ENCODE measurements at regions not wholly inside any gene's neighbourhood (a gene's known extent, or its start where the extent isn't known, plus 50 kb on each side); places are given as distances from the start of the nearest gene placed in this dataset.

DNA sequence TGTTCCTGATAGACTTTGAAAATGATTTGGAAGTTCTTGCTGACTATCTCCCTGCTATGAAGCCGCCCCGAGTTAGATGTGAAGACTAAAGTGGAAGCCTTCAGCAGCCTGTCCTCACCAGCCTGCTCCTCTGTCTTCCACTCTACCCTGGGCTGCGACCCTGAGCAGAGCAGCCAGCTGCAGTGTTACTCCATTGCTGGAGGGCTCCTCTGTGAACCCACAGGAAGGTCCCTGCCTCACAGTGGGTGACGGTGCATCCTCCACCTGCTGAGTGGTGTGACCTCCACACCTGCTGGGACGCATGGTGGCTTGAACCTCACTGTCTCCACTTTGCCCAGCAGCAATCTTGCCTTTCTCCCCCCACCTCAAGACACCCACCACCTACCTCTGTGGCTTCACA lies 116.4 kb downstream of the IRS2 start:
- Histone ChIP-seq H3K4me1 (peaks cover 0 to 19% (median 0%) of the 10 kb centered on the region in 4 donors), H3K36me3 (no peaks in the 10 kb centered on the region), H3K9me3 (no peaks in the 10 kb centered on the region), H3K4me3 (no peak overlapping the region), H3K27ac (no peak overlapping the region), H3K27me3 (no peaks in the 10 kb centered on the region)
- intact Hi-C loops (cut with DNase I; ENCODE audit: low total_unique reads): no loop called here
- TF ChIP-seq, protein P1, sequence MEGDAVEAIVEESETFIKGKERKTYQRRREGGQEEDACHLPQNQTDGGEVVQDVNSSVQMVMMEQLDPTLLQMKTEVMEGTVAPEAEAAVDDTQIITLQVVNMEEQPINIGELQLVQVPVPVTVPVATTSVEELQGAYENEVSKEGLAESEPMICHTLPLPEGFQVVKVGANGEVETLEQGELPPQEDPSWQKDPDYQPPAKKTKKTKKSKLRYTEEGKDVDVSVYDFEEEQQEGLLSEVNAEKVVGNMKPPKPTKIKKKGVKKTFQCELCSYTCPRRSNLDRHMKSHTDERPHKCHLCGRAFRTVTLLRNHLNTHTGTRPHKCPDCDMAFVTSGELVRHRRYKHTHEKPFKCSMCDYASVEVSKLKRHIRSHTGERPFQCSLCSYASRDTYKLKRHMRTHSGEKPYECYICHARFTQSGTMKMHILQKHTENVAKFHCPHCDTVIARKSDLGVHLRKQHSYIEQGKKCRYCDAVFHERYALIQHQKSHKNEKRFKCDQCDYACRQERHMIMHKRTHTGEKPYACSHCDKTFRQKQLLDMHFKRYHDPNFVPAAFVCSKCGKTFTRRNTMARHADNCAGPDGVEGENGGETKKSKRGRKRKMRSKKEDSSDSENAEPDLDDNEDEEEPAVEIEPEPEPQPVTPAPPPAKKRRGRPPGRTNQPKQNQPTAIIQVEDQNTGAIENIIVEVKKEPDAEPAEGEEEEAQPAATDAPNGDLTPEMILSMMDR (IDR thresholded peaks at IDR 0.05): no peak
- DNase-seq: no peak

DNA sequence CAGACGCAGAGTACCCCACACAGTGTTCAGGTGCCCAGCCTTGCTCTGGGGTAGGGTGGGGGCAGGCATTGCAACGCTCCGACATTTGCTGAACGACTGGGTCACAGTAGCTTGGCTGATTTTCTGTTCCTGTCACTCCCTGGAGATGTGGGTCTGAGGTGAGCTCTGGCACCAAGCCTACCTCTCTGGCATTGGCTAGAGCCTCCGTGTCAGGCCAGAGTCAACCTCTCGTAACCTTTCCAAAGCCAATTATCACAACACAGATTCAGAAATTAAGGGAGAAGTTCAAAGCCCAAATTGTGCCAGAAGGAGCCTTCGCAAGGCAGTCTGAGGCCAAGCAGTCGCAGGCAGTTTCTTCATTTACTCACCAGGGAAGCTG lies 117.2 kb downstream of the IRS2 start:
- DNase-seq: no peak
- no peaks in the 10 kb centered on the region for H3K9me3 ChIP-seq
- H3K4me1 ChIP-seq: peaks cover 0 to 19% (median 0%) of the 10 kb centered on the region in 4 donors
- TF ChIP-seq, protein P1 (IDR thresholded peaks at IDR 0.05): no peak
- no peaks in the 10 kb centered on the region for H3K36me3 ChIP-seq
- intact Hi-C loops (cut with DNase I; ENCODE audit: low total_unique reads): no loop called here
- no peaks in the 10 kb centered on the region for H3K27me3 ChIP-seq
- H3K4me3 ChIP-seq: no peak overlapping the region
- H3K27ac ChIP-seq: no peak overlapping the region

DNA sequence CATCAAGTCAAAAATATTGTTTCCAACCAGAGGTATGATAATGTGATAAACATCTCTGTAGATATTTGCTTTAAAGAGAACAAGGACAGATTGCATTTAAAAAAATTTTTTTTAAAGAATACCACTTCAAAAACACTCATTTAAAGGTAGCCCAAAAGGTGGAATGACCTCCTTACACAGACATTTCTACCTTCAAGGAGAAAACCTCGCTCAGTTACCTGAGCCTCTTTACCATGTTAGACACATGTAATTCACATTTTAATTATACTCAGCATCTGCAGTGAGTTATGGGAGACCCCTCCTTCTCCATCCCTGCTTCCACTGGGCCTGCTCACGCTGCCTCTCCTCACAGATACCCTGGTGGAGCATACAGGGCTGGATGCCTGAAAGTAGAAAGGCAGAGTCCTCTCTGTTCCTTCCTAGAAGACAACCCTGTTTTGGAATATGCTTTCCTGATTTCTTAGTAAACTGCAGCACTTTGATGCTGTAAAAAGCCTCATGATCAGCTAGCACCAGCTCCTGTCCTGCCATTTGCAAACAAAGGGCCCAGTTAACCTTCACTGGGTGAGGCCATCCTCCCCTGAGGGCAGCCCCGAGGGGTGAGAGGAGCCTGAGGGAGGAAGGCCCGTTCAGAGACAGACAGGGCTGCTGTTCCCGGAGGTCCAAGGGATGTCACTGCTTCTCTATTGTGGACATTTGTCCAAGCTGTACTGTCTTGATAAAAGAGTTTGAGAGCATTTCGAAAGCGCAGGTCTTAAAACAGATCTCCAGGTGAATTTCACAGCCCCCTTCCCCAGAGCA lies 117.8 kb downstream of the IRS2 start:
- intact Hi-C loops (cut with DNase I; ENCODE audit: low total_unique reads): no loop called here
- Histone ChIP-seq H3K27ac (no peak overlapping the region), H3K4me3 (no peak overlapping the region), H3K4me1 (peaks cover 0 to 13% (median 0%) of the 10 kb centered on the region in 4 donors), H3K9me3 (no peaks in the 10 kb centered on the region), H3K36me3 (no peaks in the 10 kb centered on the region), H3K27me3 (no peaks in the 10 kb centered on the region)
- TF ChIP-seq, protein P1 (IDR thresholded peaks at IDR 0.05): no peak
- no peak for DNase-seq

DNA sequence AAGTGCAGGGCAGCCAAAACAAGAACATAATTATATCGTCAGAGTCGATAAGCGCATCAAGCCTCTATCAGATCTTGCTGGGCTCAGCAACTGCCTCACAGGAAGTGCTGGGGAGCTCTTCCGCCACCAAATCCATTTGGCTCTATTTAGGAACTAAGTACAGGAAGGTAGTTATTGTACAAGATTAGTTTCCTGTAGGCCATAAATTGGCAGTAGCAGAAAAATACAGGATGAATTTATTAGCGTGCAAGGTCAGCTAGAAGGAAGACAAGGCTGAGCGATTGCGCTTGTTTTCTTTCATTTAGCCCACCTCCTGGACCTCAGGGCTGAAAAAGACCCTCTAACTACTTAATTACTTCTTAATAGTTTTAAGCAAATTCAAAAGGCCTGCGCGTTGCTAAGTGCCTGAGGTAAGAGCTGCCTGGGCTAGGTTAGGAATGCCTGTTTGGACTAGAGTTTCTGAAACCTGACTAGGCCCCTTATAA lies 118.5 kb downstream of the IRS2 start:
- Histone ChIP-seq H3K9me3 (no peaks in the 10 kb centered on the region), H3K4me1 (peaks cover 0 to 6% (median 0%) of the 10 kb centered on the region in 4 donors), H3K36me3 (no peaks in the 10 kb centered on the region), H3K4me3 (no peak overlapping the region), H3K27ac (no peak overlapping the region), H3K27me3 (no peaks in the 10 kb centered on the region)
- DNase-seq: no peak
- intact Hi-C loops (cut with DNase I; ENCODE audit: low total_unique reads): no loop called here
- TF ChIP-seq, protein P1 (IDR thresholded peaks at IDR 0.05): no peak

DNA sequence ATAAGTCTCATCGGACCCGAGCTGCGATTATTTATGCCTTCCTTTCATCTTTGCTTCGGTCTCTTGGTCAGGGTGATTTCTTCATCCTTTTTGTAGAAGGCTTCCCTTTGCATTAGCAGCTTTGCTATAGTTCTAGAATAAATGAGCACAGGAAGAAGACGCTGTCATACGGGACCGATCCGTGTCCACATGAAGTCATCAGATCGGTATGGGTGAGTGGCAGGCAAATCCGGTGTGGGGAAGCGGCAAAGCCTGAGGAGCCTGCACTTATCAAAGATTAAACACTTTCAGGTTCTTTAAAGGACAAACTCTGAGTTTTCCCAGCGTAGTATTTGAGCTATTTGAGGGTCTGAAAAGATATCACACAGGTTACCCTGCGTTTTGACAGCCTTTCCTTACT lies 119.3 kb downstream of the IRS2 start:
- Histone ChIP-seq H3K9me3 (no peaks in the 10 kb centered on the region), H3K4me1 (peaks cover 0 to 6% (median 0%) of the 10 kb centered on the region in 4 donors), H3K27me3 (no peaks in the 10 kb centered on the region), H3K4me3 (no peak overlapping the region), H3K27ac (no peak overlapping the region), H3K36me3 (no peaks in the 10 kb centered on the region)
- TF ChIP-seq, protein P1 (IDR thresholded peaks at IDR 0.05): no peak
- intact Hi-C loops (cut with DNase I; ENCODE audit: low total_unique reads): no loop called here
- DNase-seq: no peak
